ENCODE measurements at regions not wholly inside any gene's neighbourhood (a gene's known extent, or its start where the extent isn't known, plus 50 kb on each side); places are given as distances from the start of the nearest gene placed in this dataset.
"Not testable (repeated sequence)": the region's sequence is repeated elsewhere in the genome, so short reads cannot be mapped to it uniquely, and the experiment has no call there.

DNA sequence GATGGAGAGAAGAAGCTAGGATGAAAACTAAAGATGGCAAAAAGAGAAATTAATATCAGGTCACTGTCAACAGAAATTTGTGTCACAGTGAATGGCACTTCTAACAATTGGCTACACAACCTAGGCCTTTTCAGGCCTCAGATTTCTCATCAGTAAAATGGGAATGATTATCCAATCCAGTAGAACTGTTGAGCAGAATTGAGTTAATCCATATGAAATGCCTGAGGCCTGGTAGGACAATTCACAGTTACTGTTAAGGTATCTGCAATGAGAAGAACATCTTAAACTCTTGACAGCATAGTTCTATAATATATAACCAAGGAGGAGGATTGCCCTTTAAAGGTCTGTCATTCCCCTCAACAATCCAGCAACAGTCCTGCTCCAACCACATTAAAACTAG, 217.9 kb upstream of the ZNF217 start:
- Histone ChIP-seq H3K4me3 (no peak overlapping the region), H3K4me1 (no peaks in the 10 kb centered on the region), H3K27me3 (no peaks in the 10 kb centered on the region), H3K9me3 (no peaks in the 10 kb centered on the region), H3K27ac (no peak overlapping the region), H3K36me3 (no peaks in the 10 kb centered on the region)
- TF ChIP-seq, protein P1, sequence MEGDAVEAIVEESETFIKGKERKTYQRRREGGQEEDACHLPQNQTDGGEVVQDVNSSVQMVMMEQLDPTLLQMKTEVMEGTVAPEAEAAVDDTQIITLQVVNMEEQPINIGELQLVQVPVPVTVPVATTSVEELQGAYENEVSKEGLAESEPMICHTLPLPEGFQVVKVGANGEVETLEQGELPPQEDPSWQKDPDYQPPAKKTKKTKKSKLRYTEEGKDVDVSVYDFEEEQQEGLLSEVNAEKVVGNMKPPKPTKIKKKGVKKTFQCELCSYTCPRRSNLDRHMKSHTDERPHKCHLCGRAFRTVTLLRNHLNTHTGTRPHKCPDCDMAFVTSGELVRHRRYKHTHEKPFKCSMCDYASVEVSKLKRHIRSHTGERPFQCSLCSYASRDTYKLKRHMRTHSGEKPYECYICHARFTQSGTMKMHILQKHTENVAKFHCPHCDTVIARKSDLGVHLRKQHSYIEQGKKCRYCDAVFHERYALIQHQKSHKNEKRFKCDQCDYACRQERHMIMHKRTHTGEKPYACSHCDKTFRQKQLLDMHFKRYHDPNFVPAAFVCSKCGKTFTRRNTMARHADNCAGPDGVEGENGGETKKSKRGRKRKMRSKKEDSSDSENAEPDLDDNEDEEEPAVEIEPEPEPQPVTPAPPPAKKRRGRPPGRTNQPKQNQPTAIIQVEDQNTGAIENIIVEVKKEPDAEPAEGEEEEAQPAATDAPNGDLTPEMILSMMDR (IDR thresholded peaks at IDR 0.05), result no peak
- intact Hi-C loops (cut with DNase I; ENCODE audit: low total_unique reads), result no loop called here
- no peak for DNase-seq

DNA sequence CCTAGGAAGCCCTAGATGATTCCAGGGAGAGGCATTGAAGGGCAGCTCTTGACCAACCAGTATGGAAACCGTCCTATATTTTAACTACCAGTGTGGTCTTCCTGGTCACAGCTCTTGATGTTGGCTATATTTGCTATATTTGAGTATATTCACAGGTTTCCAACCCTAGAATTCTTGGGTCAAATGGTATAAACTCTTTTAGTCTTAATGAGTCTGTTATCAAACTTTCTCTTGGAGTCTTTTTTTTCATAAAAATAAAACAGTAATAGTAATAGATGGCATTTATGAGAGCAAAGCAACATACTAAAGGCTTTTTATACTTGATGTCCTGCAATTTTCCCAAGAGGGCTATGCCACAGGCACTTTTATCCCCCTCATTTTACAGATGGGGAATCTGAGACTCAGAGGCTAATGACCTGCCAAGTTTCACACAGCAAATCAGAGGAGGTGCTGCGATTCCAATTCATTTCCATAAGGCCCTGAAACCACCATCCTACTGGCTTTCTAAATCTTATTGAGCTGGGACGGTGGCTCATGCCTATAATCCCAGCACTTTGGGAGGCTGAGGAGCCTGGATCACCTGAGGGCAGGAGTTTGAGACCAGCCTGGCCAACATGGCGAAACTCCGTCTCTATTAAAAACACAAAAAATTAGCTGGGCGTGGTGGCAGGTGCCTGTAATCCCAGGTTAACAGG, 217.2 kb upstream of the ZNF217 start:
- H3K36me3 ChIP-seq, result no peaks in the 10 kb centered on the region
- TF ChIP-seq, protein P1 (IDR thresholded peaks at IDR 0.05), result no peak

DNA sequence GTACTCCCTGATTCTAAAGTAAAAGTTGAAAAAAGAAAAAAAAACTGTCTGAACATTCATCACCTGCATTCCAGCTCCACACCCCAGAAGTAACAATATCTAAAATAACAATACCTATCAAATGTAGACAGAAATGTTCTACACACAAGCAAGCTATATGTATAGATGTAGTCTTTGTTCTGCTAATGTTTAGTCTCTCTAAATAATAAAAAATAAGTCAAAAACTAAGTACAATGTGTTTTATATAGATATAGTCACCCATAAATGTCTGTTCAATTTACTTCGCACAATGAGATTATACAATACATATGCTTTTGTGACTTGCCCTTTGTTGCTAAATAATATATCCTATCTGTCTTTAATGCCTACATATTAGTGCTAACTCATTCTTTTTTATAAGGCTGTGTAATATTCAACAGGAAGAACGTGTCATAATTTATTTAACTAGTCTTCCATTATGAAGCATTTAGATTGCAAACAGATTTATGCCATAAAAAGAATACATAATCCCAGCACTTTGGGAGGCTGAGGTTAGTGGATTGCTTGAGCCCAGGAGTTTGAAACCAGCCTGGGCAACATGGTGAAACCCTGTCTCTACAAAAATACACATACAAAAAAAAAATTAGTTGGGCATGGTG, 216.2 kb upstream of the ZNF217 start:
- H3K27ac ChIP-seq, result no peak overlapping the region
- H3K36me3 ChIP-seq, result no peaks in the 10 kb centered on the region
- no peak for DNase-seq
- intact Hi-C loops (cut with DNase I; ENCODE audit: low total_unique reads), result no loop called here
- H3K27me3 ChIP-seq, result no peaks in the 10 kb centered on the region
- H3K4me3 ChIP-seq, result no peak overlapping the region
- no peaks in the 10 kb centered on the region for H3K9me3 ChIP-seq
- peaks cover 0 to 7% (median 2%) of the 10 kb centered on the region in 4 donors for H3K4me1 ChIP-seq
- TF ChIP-seq, protein P1 (IDR thresholded peaks at IDR 0.05), result no peak

More for the DNA sequence above, 217.2 kb upstream of the ZNF217 start:
- Histone ChIP-seq H3K9me3 (no peaks in the 10 kb centered on the region), H3K4me3 (no peak overlapping the region), H3K27ac (no peak overlapping the region), H3K4me1 (peaks cover 0 to under 1% (median 0%) of the 10 kb centered on the region in 4 donors), H3K27me3 (no peaks in the 10 kb centered on the region)
- intact Hi-C loops (cut with DNase I; ENCODE audit: low total_unique reads), result no loop called here
- no peak for DNase-seq

DNA sequence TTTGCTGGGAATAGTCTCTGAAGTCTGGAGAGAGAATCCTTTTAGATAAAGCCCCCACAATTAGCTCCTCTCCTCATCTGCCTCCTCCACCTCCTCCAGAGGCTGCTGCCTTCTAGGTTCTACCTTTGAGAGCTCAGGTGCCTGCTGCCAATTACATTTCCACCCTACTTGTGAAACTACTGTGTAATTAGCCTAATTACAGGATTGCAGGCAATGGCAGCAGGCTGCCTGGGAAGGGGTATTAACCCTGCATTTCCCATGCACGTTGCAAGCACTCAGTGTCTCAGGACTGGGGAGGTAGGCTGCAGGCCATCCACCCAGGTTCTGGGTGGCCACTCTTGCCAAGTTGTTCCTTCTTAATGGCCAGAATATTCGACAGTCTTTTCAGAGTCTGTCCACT, 215.6 kb upstream of the ZNF217 start:
- intact Hi-C loops (cut with DNase I; ENCODE audit: low total_unique reads), result no loop called here

DNA sequence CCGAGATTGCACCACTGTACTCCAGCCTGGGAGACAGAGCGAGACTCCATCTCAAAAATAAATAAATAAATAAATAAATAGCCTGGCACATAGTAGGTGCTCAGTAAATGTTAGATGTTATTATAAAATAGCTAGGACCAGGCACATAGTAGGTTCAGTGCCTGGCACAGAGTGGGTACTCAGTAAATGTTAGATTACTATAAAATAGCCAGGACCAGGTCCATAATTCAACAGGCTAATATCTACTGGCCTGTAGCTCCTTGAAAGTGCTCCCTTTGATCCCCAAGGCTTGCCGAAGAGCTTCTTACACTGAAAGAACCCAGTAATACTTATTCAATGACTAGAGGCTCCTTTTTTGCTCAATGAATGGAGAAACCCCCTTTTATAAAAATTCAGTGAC, 215.1 kb upstream of the ZNF217 start:
- H3K4me1 ChIP-seq, result peaks cover 0 to 7% (median 2%) of the 10 kb centered on the region in 4 donors
- H3K27me3 ChIP-seq, result no peaks in the 10 kb centered on the region
- H3K9me3 ChIP-seq, result no peaks in the 10 kb centered on the region
- H3K4me3 ChIP-seq, result no peak overlapping the region
- H3K27ac ChIP-seq, result no peak overlapping the region
- TF ChIP-seq, protein P1 (IDR thresholded peaks at IDR 0.05), result no peak
- no peak for DNase-seq
- H3K36me3 ChIP-seq, result no peaks in the 10 kb centered on the region
- intact Hi-C loops (cut with DNase I; ENCODE audit: low total_unique reads), result no loop called here

More for the DNA sequence above, 215.6 kb upstream of the ZNF217 start:
- TF ChIP-seq, protein P1 (IDR thresholded peaks at IDR 0.05), result no peak
- no peak for DNase-seq
- Histone ChIP-seq H3K36me3 (no peaks in the 10 kb centered on the region), H3K27me3 (no peaks in the 10 kb centered on the region), H3K27ac (no peak overlapping the region), H3K4me3 (no peak overlapping the region), H3K4me1 (peaks cover 0 to 7% (median 2%) of the 10 kb centered on the region in 4 donors), H3K9me3 (no peaks in the 10 kb centered on the region)

DNA sequence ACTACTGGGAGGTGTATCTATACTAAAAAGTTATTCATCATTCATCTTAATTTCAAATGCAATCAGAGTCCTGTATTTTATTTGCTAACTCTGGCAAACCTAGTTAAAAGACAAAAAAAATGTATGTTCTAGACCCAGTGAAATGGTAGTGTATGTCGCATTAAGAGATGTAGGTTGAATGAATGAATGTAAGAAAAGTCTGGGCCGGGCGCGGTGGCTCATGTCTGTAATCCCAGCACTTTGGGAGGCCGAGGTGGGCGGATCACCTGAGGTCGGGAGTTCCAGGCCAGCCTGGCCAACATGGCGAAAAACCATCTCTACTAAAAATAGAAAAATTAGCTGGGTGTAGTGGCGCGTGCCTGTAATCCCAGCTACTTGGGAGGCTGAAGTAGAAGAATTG, 214.7 kb upstream of the ZNF217 start:
- H3K9me3 ChIP-seq; H3K4me1 ChIP-seq; intact Hi-C loops (cut with DNase I; ENCODE audit: low total_unique reads); H3K27me3 ChIP-seq; H3K27ac ChIP-seq; DNase-seq; H3K4me3 ChIP-seq; H3K36me3 ChIP-seq: not testable (repeated sequence)
